NB4 (cell line): ENCODE measurements at regions not wholly inside any gene's neighbourhood (a gene's known extent, or its start where the extent isn't known, plus 50 kb on each side); places are given as distances from the start of the nearest gene placed in this dataset.

Source experiments
- DNase-seq: peaks from one replicate; pipeline ENCODE4 v3.0.0; 2010; ENCODE audit warnings: low read depth
- H3K4me3 ChIP-seq: one replicate; pipeline ENCODE4 v1.5.1; 2011; ENCODE audit warnings: mild to moderate bottlenecking, low read depth, low read length, moderate library complexity
- MYC ChIP-seq: IDR thresholded peaks from 2 replicates; pipeline ENCODE4 v1.6.1; 2011; ENCODE audit warnings: low read depth, low read length
- POLR2A ChIP-seq: IDR thresholded peaks from 2 replicates; pipeline ENCODE4 v1.6.1; 2011; ENCODE audit warnings: mild to moderate bottlenecking; ENCODE audit not compliant: insufficient read length; ENCODE audit errors: extremely low read depth
- TF ChIP-seq, protein P1 (sequence below): IDR thresholded peaks from one replicate; pipeline ENCODE4 v1.5.1; 2012; ENCODE audit warnings: low read depth, low read length
- TF ChIP-seq, protein P2 (sequence below): IDR thresholded peaks from 2 replicates; pipeline ENCODE4 v1.6.1; 2011; ENCODE audit warnings: low read depth, low read length

DNA sequence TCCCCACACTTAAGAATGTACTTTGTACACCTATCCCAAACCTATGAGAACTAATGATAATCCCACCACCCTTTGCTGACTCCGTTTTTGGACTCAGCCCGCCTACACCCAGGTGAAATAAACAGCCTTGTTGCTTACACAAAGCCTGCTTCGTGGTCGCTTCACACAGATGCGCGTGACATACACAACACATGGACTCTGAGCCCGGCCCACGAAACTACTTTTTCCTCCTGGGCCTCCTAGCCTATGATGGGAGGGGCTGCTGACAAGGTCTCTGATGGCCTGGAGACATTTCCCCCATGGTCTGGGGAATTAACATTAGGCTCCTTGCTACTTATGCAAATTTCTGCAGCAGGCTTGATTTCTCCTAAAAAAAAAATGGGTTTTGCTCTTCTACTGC is 1176.4 kb upstream of the RAG2 start:
- no peak for TF ChIP-seq MYC
- TF ChIP-seq, protein P1, sequence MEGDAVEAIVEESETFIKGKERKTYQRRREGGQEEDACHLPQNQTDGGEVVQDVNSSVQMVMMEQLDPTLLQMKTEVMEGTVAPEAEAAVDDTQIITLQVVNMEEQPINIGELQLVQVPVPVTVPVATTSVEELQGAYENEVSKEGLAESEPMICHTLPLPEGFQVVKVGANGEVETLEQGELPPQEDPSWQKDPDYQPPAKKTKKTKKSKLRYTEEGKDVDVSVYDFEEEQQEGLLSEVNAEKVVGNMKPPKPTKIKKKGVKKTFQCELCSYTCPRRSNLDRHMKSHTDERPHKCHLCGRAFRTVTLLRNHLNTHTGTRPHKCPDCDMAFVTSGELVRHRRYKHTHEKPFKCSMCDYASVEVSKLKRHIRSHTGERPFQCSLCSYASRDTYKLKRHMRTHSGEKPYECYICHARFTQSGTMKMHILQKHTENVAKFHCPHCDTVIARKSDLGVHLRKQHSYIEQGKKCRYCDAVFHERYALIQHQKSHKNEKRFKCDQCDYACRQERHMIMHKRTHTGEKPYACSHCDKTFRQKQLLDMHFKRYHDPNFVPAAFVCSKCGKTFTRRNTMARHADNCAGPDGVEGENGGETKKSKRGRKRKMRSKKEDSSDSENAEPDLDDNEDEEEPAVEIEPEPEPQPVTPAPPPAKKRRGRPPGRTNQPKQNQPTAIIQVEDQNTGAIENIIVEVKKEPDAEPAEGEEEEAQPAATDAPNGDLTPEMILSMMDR: no peak
- TF ChIP-seq, protein P2, sequence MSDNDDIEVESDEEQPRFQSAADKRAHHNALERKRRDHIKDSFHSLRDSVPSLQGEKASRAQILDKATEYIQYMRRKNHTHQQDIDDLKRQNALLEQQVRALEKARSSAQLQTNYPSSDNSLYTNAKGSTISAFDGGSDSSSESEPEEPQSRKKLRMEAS: no peak
- no peak for TF ChIP-seq POLR2A
- no peak for DNase-seq
- H3K4me3 ChIP-seq: no peak overlapping the region

DNA sequence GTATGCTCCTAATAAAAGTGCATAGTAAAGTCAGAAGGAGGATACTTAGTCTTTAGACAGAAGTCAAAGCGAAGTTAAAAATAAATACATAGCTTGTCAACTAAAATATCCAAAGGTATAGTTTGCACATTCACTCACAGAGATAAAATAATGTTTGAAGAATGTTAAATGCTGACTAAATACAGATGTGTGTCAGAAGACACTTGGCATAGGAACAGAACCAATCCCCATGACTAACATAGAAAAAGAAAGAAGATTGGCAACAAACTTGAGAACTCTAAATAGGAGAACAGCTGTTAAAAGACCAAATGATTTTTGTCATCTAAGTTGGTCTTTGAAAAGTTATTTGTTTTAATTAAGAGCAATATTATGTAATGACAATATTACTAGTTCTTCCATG is 1172.1 kb upstream of the RAG2 start:
- TF ChIP-seq, protein P2: no peak
- TF ChIP-seq, protein P1: no peak
- TF ChIP-seq MYC (no peak), POLR2A (no peak)
- no peak overlapping the region for H3K4me3 ChIP-seq
- no peak for DNase-seq

DNA sequence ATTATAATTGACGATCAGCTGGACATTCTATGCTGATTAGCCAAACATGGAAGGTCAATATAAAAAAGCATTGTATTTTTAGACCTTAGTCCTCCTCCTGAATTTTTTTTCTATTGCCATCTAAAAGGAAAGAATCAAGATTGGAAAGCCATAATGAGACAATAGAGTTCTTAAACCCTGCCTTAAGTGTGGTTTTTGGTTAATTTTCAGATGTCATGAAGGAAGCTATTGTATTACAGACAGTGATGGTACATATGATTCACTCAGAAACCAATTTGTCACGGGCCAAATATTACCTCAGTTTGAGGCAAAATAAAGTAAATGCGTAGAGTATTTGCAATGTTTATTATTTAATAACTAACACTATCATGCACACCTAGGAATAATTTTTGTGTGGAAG is 1164.0 kb upstream of the RAG2 start:
- TF ChIP-seq, protein P1: no peak
- TF ChIP-seq POLR2A (no peak), MYC (no peak)
- TF ChIP-seq, protein P2: no peak
- no peak for DNase-seq
- H3K4me3 ChIP-seq: no peak overlapping the region

DNA sequence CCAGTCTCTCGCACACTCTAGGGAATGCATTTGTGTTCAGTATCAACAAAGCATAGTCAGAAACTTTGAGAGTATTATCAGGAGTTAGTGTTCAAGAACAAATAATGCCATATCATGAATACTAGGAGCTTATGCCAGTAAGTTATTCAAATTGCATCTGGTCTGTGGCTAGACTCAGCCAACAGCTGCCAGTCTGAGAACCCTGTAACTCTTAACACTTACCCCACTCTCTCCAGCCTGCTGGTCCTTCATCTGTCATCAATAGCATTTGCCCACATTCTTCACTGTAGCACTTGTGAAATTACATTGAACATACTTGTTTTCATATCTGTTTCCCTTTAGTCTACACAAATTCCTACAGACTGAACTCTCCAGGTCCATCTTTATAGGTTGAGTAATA is 1157.5 kb upstream of the RAG2 start:
- DNase-seq: no peak
- H3K4me3 ChIP-seq: no peak overlapping the region
- TF ChIP-seq, protein P1: no peak
- TF ChIP-seq, protein P2: no peak

DNA sequence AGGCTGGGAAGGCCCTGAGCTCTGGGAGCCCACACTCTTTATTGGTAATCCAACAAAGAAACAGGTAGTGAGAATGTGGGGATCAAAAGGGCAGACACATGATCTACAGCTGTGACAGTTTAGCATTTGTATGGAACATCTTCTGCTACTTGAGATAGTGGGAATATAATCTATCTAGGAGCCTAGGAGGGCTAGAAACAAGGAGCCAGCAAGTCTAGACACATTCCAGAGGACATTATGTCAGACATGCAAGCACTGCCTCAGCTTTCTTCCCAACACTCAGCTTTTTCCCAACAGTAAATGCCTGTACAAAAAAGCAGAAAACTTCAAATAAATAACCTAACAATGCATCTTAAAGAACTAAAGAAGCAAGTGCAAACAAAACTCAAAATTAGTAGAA is 1150.6 kb upstream of the RAG2 start:
- no peak overlapping the region for H3K4me3 ChIP-seq
- no peak for DNase-seq
- TF ChIP-seq MYC (no peak), POLR2A (no peak)
- TF ChIP-seq, protein P2: no peak
- TF ChIP-seq, protein P1: no peak

DNA sequence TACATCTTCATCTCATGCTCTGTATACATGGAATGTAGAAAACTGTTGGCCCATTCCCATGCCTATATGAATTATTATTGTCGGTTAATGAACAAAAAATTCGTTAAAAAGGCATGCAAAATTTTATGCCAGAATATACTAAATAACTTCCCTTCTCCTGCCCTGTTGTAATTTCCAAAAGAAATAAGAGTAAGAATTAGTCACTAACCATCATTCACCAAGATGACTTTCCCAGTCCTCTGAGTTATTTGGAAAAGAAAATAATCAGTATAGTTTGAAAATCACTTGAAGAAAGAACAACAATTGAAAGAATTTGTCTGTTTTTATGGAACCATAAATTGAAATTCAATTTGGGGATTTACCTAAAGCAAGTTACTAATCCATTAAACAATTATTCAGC is 1149.1 kb upstream of the RAG2 start:
- no peak for DNase-seq
- TF ChIP-seq, protein P1: no peak
- TF ChIP-seq POLR2A: no peak
- no peak for TF ChIP-seq MYC
- TF ChIP-seq, protein P2: no peak
- no peak overlapping the region for H3K4me3 ChIP-seq
